Cardiac fibroblast (primary cell): ENCODE measurements at regions not wholly inside any gene's neighbourhood (a gene's known extent, or its start where the extent isn't known, plus 50 kb on each side); places are given as distances from the start of the nearest gene placed in this dataset.

Source experiments
- DNase-seq, 2 donors: peaks; one replicate each; pipeline versions ENCODE4 v3.0.0 to v3.0.0-alpha.2; 2010; ENCODE audit warnings: low read depth in 2 of 2
- H3K4me3 ChIP-seq, 2 donors: replicated peaks in 1 of 2; 1 replicate in 1 of 2; 2 replicates in 1 of 2; pipeline ENCODE4 v1.5.1; 2011; ENCODE audit warnings: low read depth in 2 of 2, low read length in 2 of 2, mild to moderate bottlenecking in 2 of 2, moderate library complexity in 1 of 2
- TF ChIP-seq, protein P1 (sequence below): IDR thresholded peaks from one replicate; pipeline ENCODE4 v1.5.1; 2011; ENCODE audit warnings: low read depth, mild to moderate bottlenecking, low read length, inconsistent platforms

DNA sequence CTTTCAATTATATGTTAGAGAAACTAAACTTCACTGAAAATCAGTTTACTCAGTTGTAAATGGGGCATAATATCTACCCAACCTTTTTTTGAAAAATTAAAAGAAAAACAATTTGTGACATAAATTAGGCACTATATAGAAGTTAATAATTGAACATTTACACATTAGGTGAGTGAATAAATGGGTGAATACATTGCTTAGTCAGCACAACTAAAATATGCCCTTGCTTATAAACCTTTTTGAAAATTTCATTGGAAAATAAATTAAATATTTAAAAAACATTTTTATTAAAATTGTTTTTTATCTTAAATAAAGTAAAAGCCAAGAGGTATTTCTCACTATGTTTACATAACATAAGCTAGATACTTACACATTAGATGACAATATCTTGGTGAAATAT, 994.5 kb upstream of the TENM4 start:
- no peak overlapping the region for H3K4me3 ChIP-seq
- no peak for DNase-seq
- TF ChIP-seq, protein P1, sequence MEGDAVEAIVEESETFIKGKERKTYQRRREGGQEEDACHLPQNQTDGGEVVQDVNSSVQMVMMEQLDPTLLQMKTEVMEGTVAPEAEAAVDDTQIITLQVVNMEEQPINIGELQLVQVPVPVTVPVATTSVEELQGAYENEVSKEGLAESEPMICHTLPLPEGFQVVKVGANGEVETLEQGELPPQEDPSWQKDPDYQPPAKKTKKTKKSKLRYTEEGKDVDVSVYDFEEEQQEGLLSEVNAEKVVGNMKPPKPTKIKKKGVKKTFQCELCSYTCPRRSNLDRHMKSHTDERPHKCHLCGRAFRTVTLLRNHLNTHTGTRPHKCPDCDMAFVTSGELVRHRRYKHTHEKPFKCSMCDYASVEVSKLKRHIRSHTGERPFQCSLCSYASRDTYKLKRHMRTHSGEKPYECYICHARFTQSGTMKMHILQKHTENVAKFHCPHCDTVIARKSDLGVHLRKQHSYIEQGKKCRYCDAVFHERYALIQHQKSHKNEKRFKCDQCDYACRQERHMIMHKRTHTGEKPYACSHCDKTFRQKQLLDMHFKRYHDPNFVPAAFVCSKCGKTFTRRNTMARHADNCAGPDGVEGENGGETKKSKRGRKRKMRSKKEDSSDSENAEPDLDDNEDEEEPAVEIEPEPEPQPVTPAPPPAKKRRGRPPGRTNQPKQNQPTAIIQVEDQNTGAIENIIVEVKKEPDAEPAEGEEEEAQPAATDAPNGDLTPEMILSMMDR, result no peak

GRCh38 chr11:80432057-80432456, 991.2 kb upstream of the TENM4 start:
- TF ChIP-seq, protein P1, result no peak
- DNase-seq, result no peak
- no peak overlapping the region for H3K4me3 ChIP-seq

GRCh38 chr11:80424012-80424695, 983.3 kb upstream of the TENM4 start:
- no peak for DNase-seq
- no peak overlapping the region for H3K4me3 ChIP-seq
- TF ChIP-seq, protein P1, result no peak

DNA sequence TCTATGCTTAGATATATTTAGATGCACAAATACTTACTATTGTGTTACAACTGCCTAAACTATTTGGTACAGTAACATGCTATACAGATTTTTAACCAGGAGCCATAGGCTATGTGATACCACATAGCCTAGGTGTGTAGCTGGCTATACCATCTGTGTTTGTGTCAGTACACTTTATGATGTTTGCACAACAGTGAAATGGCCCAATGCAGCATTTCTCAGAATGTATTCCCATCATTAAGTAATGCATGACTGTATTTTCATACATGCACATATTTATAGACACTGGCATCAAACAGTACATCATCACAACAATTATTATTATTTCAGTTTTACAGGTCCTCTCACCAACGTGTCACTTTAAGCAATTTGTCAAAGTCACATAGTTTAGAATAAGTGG, 979.5 kb upstream of the TENM4 start:
- TF ChIP-seq, protein P1, result no peak
- no peak overlapping the region for H3K4me3 ChIP-seq
- DNase-seq, result no peak

GRCh38 chr11:80417681-80418080, 976.9 kb upstream of the TENM4 start:
- TF ChIP-seq, protein P1, result no peak
- no peak overlapping the region for H3K4me3 ChIP-seq
- peak in 1 of 2 donors; percentile 3 for DNase-seq

DNA sequence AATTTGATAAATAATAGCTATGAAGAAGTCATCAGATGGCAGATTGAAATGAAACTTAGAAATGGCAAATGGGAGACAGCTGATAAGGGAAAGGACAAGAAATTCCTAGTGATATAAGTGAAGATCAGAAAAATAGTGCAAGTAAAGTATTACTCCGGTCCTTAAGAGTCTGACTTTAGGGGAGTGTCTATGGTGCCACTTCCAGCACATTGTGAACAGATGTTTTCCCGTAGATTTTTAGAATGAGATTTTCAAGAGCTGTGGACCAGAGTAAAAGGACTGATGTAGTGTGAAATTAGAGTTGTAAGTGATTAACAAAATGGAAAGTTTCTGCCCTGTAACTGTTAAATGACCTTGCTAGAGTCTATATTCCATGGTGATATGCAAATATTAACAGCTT, 974.8 kb upstream of the TENM4 start:
- TF ChIP-seq, protein P1, result no peak
- no peak overlapping the region for H3K4me3 ChIP-seq
- no peak for DNase-seq
